ENCODE measurements at regions not wholly inside any gene's neighbourhood (a gene's known extent, or its start where the extent isn't known, plus 50 kb on each side); places are given as distances from the start of the nearest gene placed in this dataset.

GRCh38 chr4:18252052-18252451, 230.5 kb upstream of the LCORL start:
- no peak overlapping the region for H3K4me3 Mint-ChIP-seq

More at GRCh38 chr4:18252052-18252451, 230.5 kb upstream of the LCORL start:
- no peak overlapping the region for H3K9ac ChIP-seq (ENCODE audit: extremely low read depth, insufficient read length, low read length)
- no peak overlapping the region for H2BK120ac ChIP-seq (ENCODE audit: low read depth, low read length, poor library complexity, severe bottlenecking)
- H2AFZ ChIP-seq (ENCODE audit: low read length), result no peak overlapping the region
- H3K4ac ChIP-seq (ENCODE audit: low read depth, low read length), result no peak overlapping the region
- no peaks in the 10 kb centered on the region for H3K79me2 ChIP-seq (ENCODE audit: insufficient read depth, low read length)
- H3K23ac ChIP-seq (ENCODE audit: insufficient read length, low read depth, low read length), result no peak overlapping the region
- H2BK12ac ChIP-seq (ENCODE audit: insufficient read length, low read depth, low read length), result no peak overlapping the region
- no peaks in the 10 kb centered on the region for H3K27me3 ChIP-seq (ENCODE audit: insufficient read depth, low read length)
- H4K8ac ChIP-seq (replicated peaks; ENCODE audit: insufficient read length, low read depth, low read length), result no peak overlapping the region
- no peak overlapping the region for H3K14ac ChIP-seq (ENCODE audit: insufficient read depth, low read length)
- no peaks in the 10 kb centered on the region for H3K79me1 ChIP-seq (ENCODE audit: insufficient read depth, low read depth, low read length, poor library complexity, severe bottlenecking)
- H2AK5ac ChIP-seq (ENCODE audit: insufficient read length, low read length), result no peak overlapping the region
- no peaks in the 10 kb centered on the region for H3K23me2 ChIP-seq (ENCODE audit: insufficient read length, low read depth, low read length, poor library complexity, severe bottlenecking)
- no peak overlapping the region for H3T11ph ChIP-seq (ENCODE audit: low read length)
- H2BK5ac ChIP-seq (ENCODE audit: insufficient read length, low read length), result no peak overlapping the region
- H2BK15ac ChIP-seq (ENCODE audit: low read depth, low read length), result no peak overlapping the region
- H3K27ac ChIP-seq (ENCODE audit: insufficient read length, low read depth, low read length), result no peak overlapping the region
- Mint-ChIP-seq H3K36me3 (ENCODE audit: insufficient read depth in 1 of 3, low read depth in 3 of 3) (peaks cover 1 to 3% (median 2%) of the 10 kb centered on the region in 3 experiments; a peak in 6 of 7 replicates), H3K27me3 (ENCODE audit: low read depth) (no peaks in the 10 kb centered on the region), H3K9me3 (peaks cover 11% of the 10 kb centered on the region in 2 experiments; a peak in 4 of 5 replicates), H3K27ac (no peak overlapping the region), H3K4me1 (no peaks in the 10 kb centered on the region)
- no peak overlapping the region for H2BK20ac ChIP-seq (ENCODE audit: low read depth, low read length, poor library complexity, severe bottlenecking)
- WGBS (ENCODE audit: extremely low coverage, insufficient read length, low lambda C conversion rate), result no CpG with 5 or more reads among the region's 1 CpG
- DNase-seq, result no peak
- H3K9me3 ChIP-seq (ENCODE audit: control insufficient read depth, low read depth, low read length), result no peaks in the 10 kb centered on the region
- no peaks in the 10 kb centered on the region for H3K4me1 ChIP-seq (ENCODE audit: insufficient read depth, low read length)
- H4K5ac ChIP-seq (ENCODE audit: insufficient read length, low read depth, low read length), result no peak overlapping the region
- no peak overlapping the region for H3K18ac ChIP-seq (ENCODE audit: insufficient read length, low read depth, low read length)
- no peak overlapping the region for H3K4me2 ChIP-seq (ENCODE audit: insufficient read depth, insufficient read length, low read length)
- no peak overlapping the region for H3K56ac ChIP-seq (ENCODE audit: insufficient read length, low read depth, low read length)
- TF ChIP-seq CTCF (conservative IDR thresholded peaks at IDR 0.05), result no peak
- no peak overlapping the region for H4K91ac ChIP-seq (ENCODE audit: insufficient read length, low read depth, low read length)
- H4K20me1 ChIP-seq (ENCODE audit: control insufficient read depth, insufficient read depth, insufficient read length), result no peaks in the 10 kb centered on the region
